Ascending aorta (tissue), 2 donors: ENCODE measurements at regions not wholly inside any gene's neighbourhood (a gene's known extent, or its start where the extent isn't known, plus 50 kb on each side); places are given as distances from the start of the nearest gene placed in this dataset.

Source experiments
- DNase-seq, 2 donors: peaks; one replicate each; pipeline ENCODE4 v3.0.0-alpha.2; 2019; ENCODE audit warnings: low spot score in 2 of 2
- H3K27ac ChIP-seq, 2 donors: fragments of 200-600 bp; sonication (generic); one replicate each; pipeline ENCODE4 v1.5.1; 2016 to 2017; ENCODE audit warnings: mild to moderate bottlenecking in 1 of 2
- H3K27me3 ChIP-seq: fragments of 200-600 bp; sonication (generic); one replicate; pipeline ENCODE4 v1.5.1; 2017
- H3K36me3 ChIP-seq, 2 donors: fragments of 200-600 bp; sonication (generic); one replicate each; pipeline ENCODE4 v1.5.1; 2016
- H3K4me1 ChIP-seq, 2 donors: fragments of 200-600 bp; sonication (generic); one replicate each; pipeline ENCODE4 v1.5.1; 2016 to 2017; ENCODE audit warnings: mild to moderate bottlenecking in 1 of 2
- H3K4me3 ChIP-seq, 2 donors: fragments of 200-600 bp; sonication (generic); one replicate each; pipeline ENCODE4 v1.5.1; 2016 to 2017; ENCODE audit warnings: mild to moderate bottlenecking in 1 of 2
- H3K9me3 ChIP-seq, 2 donors: fragments of 200-600 bp; sonication (generic); one replicate each; pipeline ENCODE4 v1.5.1; 2016
- intact Hi-C: fragments of 100-400 bp; cut with DNase I; formaldehyde crosslinking; loops from one replicate; pipeline ENCODE4 v1.15.1; 2023
- TF ChIP-seq, protein P1 (sequence below), 3 experiments: fragments of 200-600 bp in 2 of 3; fragments of 450-650 bp in 1 of 3; sonication (generic) in 2 of 3; IDR thresholded peaks; one replicate each; pipeline ENCODE4 v1.5.1; 2016 to 2019; ENCODE audit warnings: antibody characterized with exemption in 3 of 3, mild to moderate bottlenecking in 1 of 3, moderate library complexity in 1 of 3

- TF ChIP-seq, protein P1, sequence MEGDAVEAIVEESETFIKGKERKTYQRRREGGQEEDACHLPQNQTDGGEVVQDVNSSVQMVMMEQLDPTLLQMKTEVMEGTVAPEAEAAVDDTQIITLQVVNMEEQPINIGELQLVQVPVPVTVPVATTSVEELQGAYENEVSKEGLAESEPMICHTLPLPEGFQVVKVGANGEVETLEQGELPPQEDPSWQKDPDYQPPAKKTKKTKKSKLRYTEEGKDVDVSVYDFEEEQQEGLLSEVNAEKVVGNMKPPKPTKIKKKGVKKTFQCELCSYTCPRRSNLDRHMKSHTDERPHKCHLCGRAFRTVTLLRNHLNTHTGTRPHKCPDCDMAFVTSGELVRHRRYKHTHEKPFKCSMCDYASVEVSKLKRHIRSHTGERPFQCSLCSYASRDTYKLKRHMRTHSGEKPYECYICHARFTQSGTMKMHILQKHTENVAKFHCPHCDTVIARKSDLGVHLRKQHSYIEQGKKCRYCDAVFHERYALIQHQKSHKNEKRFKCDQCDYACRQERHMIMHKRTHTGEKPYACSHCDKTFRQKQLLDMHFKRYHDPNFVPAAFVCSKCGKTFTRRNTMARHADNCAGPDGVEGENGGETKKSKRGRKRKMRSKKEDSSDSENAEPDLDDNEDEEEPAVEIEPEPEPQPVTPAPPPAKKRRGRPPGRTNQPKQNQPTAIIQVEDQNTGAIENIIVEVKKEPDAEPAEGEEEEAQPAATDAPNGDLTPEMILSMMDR (IDR thresholded peaks at IDR 0.05): no peak
- Histone ChIP-seq H3K27ac (no peak overlapping the region), H3K9me3 (no peaks in the 10 kb centered on the region), H3K4me3 (no peak overlapping the region), H3K27me3 (no peaks in the 10 kb centered on the region), H3K36me3 (no peaks in the 10 kb centered on the region), H3K4me1 (no peaks in the 10 kb centered on the region)
- intact Hi-C loops: no loop called here
- no peak for DNase-seq
Observed at GRCh38 chr18:42534313-42534712, 579.3 kb downstream of the PIK3C3 start.

DNA sequence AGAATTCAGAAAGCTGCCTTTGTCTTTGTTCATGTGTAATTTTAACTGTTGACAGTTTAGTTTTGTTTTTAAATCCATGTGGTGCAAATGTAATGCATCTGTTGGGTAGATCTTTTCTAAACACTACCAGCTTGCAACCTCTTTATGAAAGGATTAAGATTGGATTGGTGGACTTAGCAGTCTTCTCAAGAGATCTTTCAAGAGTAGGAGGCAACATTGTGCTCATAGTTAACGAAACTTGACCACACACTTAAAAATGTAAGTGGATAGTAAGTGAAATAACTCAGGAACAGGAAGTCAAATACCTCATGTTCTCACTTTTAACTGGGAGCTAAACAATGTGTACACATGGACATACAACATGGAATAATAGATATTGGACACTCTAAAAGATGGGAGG is 579.0 kb downstream of the RIT2 start:
- DNase-seq: no peak
- H3K27me3 ChIP-seq: no peaks in the 10 kb centered on the region
- H3K27ac ChIP-seq: no peak overlapping the region
- intact Hi-C loops: no loop called here
- no peaks in the 10 kb centered on the region for H3K4me1 ChIP-seq
- TF ChIP-seq, protein P1 (IDR thresholded peaks at IDR 0.05): no peak
- no peaks in the 10 kb centered on the region for H3K36me3 ChIP-seq
- H3K9me3 ChIP-seq: no peaks in the 10 kb centered on the region
- H3K4me3 ChIP-seq: no peak overlapping the region

DNA sequence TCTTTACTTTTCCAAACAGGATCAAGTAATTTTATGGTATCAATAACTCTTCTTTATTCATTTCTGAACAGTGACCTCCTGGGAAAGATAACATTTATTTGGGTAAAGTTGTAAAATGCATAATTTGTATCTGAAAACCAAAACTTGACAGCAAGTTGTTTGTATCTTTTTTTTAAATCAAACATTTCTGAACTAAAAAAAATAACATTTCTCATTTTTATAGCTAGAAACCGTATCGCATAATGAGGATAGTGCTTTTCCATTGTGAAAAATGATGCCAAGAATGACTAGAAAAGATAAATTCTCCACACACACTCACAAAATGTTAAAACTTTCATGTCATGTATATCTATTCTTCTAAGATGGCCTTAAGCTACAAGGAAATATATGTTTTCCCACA is 578.2 kb downstream of the RIT2 start:
- no peaks in the 10 kb centered on the region for H3K36me3 ChIP-seq
- intact Hi-C loops: no loop called here
- H3K9me3 ChIP-seq: no peaks in the 10 kb centered on the region
- no peak overlapping the region for H3K27ac ChIP-seq
- H3K4me3 ChIP-seq: no peak overlapping the region
- H3K27me3 ChIP-seq: no peaks in the 10 kb centered on the region
- TF ChIP-seq, protein P1 (IDR thresholded peaks at IDR 0.05): no peak
- no peaks in the 10 kb centered on the region for H3K4me1 ChIP-seq
- no peak for DNase-seq

DNA sequence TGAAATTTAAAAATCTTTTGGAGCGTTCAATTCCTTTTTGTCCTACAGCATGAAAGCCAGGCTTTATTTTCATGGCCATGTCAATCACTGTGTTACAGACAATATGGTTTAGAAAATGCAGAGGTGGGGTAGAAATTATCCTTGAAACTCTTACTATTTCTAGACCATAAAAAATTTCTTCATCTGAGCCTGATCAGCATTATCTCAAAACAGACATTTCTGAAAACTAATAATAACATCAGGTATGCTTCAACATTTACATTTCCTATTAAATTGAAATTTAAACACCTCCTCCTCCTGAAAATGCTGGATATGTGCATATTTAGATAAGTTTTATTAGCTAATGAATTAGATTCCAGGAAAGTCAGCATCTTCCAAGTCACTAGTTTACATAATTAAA is 570.6 kb downstream of the RIT2 start:
- Histone ChIP-seq H3K9me3 (no peaks in the 10 kb centered on the region), H3K27me3 (no peaks in the 10 kb centered on the region), H3K27ac (no peak overlapping the region), H3K4me1 (no peaks in the 10 kb centered on the region), H3K36me3 (no peaks in the 10 kb centered on the region), H3K4me3 (no peak overlapping the region)
- TF ChIP-seq, protein P1 (IDR thresholded peaks at IDR 0.05): no peak
- DNase-seq: no peak
- intact Hi-C loops: no loop called here

DNA sequence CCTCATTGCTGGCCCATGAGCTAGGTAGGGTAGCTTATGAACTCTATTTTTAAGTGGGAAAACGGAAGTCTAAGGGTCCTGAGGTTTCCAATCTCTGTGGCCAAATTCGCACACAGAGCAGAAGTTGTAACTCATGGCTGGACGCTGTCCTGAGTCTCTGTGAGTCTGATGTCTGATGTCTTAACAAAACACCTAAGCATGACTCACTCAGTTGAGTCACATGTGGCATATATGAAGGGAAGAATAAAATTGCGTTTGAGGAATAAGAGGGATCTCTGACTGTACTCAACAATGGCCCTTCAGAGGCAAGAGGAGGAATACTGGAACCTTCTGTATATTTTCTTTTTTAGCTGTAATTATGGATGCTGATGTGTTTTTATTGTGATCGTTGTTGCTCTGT is 569.7 kb downstream of the RIT2 start:
- intact Hi-C loops: no loop called here
- Histone ChIP-seq H3K4me1 (no peaks in the 10 kb centered on the region), H3K36me3 (no peaks in the 10 kb centered on the region), H3K27me3 (no peaks in the 10 kb centered on the region), H3K4me3 (no peak overlapping the region), H3K27ac (no peak overlapping the region), H3K9me3 (no peaks in the 10 kb centered on the region)
- no peak for DNase-seq
- TF ChIP-seq, protein P1 (IDR thresholded peaks at IDR 0.05): no peak

GRCh38 chr18:42548493-42548892 is 567.0 kb downstream of the RIT2 start:
- intact Hi-C loops: no loop called here
- no peak for DNase-seq
- Histone ChIP-seq H3K36me3 (no peaks in the 10 kb centered on the region), H3K27me3 (no peaks in the 10 kb centered on the region), H3K9me3 (no peaks in the 10 kb centered on the region), H3K4me3 (no peak overlapping the region), H3K4me1 (no peaks in the 10 kb centered on the region), H3K27ac (no peak overlapping the region)
- TF ChIP-seq, protein P1 (IDR thresholded peaks at IDR 0.05): no peak
